Sigmoid colon (tissue), 6 donors: ENCODE measurements at regions not wholly inside any gene's neighbourhood (a gene's known extent, or its start where the extent isn't known, plus 50 kb on each side); places are given as distances from the start of the nearest gene placed in this dataset.

Experiments
- DNase-seq: peaks from one replicate; pipeline ENCODE4 v3.0.0-alpha.2; 2019
- H3K27ac ChIP-seq, 4 donors: fragments of 200-600 bp; sonication (generic); one replicate each; pipeline ENCODE4 v1.5.1; 2016 to 2019; ENCODE audit warnings: mild to moderate bottlenecking in 1 of 4
- H3K27me3 ChIP-seq, 3 donors: fragments of 200-600 bp; sonication (generic); one replicate each; pipeline ENCODE4 v1.5.1; 2019; ENCODE audit warnings: mild to moderate bottlenecking in 1 of 3
- H3K36me3 ChIP-seq, 4 donors: fragments of 200-600 bp; sonication (generic); one replicate each; pipeline ENCODE4 v1.5.1; 2016 to 2019
- H3K4me1 ChIP-seq, 4 donors: fragments of 200-600 bp; sonication (generic); one replicate each; pipeline ENCODE4 v1.5.1; 2017 to 2019
- H3K4me3 ChIP-seq, 4 donors: fragments of 200-600 bp; sonication (generic); one replicate each; pipeline ENCODE4 v1.5.1; 2017 to 2019; ENCODE audit warnings: mild to moderate bottlenecking in 2 of 4, moderate library complexity in 1 of 4
- H3K9me3 ChIP-seq, 4 donors: fragments of 200-600 bp in 3 of 4; sonication (generic) in 3 of 4; one replicate each; pipeline versions ENCODE4 v1.5.1 to v1.6.1; 2013 to 2019
- CTCF ChIP-seq, 4 experiments: fragments of 450-650 bp in 3 of 4; fragments of 200-600 bp in 1 of 4; IDR thresholded peaks; one replicate each; pipeline ENCODE4 v1.5.1; 2016 to 2019; ENCODE audit warnings: antibody characterized with exemption in 4 of 4, mild to moderate bottlenecking in 3 of 4, moderate library complexity in 2 of 4
- EP300 ChIP-seq, 4 donors: sonication (generic); formaldehyde crosslinking; IDR thresholded peaks; one replicate each; pipeline ENCODE4 v1.6.1; 2017; ENCODE audit warnings: antibody characterized with exemption in 4 of 4
- POLR2A ChIP-seq, 2 donors: fragments of 450-650 bp; IDR thresholded peaks; one replicate each; pipeline ENCODE4 v1.6.1; 2016; ENCODE audit warnings: antibody characterized with exemption in 2 of 2, mild to moderate bottlenecking in 2 of 2, moderate library complexity in 2 of 2
- POLR2AphosphoS5 ChIP-seq, 4 donors: sonication (generic); formaldehyde crosslinking; IDR thresholded peaks; one replicate each; pipeline ENCODE4 v1.6.1; 2017; ENCODE audit warnings: antibody characterized with exemption in 4 of 4
- WGBS, 2 donors: extraction: QIAGEN DNeasy Blood & Tissue Kit; methylation state at CpG; one replicate each; pipeline ENCODE4 v1.1.7; 2013; 5-methylcytosine and 5-hydroxymethylcytosine counted together
- intact Hi-C: fragments of 100-400 bp; cut with DNase I; formaldehyde crosslinking; loops from one replicate; pipeline ENCODE4 v1.15.1; 2023
- donor health status: healthy with polysubstance abuse.
- donor health status: healthy.

DNA sequence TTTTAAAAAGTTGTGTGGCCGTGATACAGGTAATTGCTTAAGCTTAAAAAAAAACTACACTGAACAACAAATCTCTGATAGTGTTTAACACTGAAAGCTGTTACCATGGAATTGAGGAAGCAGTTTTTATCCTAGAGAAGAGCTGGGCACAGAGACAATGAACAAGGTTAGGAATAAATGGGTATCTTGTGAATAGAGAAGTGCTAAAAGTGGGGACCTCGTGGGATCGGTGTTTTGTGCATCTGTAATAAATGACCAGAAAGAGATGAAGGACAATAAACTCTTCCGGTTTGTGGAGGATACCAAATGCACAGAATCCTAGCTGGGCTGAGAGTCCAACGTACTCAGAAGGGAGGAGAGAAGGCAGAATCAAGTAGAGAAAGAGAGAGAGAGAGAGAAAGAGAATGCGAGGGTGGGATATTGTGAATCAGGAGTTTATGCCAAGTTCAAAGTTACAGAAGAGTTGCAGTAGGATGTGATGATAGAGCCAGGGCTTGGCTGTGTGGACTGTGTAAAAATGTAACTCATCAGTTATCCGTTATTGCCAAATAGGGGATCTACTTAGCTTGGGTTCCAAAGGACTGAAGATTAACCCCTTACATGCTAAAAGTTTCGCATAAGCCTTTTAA lies 148.9 kb downstream of the IL20RB start:
- WGBS, 2 donors = 42 to 54% methylated on average over 8 of the region's 8 CpGs

GRCh38 chr3:137108699-137109440 lies 151.1 kb downstream of the IL20RB start:
- H3K27ac ChIP-seq = no peak overlapping the region
- peaks cover 0 to 7% (median 3%) of the 10 kb centered on the region in 4 donors for H3K4me1 ChIP-seq
- H3K4me3 ChIP-seq = no peak overlapping the region
- intact Hi-C loops = loop anchor here (10.0 kb wide), 1 partner anchor 866 kb away; no protein-coding TSS in a partner anchor
- H3K36me3 ChIP-seq = no peaks in the 10 kb centered on the region
- 73 to 76% methylated on average over 8 of the region's 8 CpGs for WGBS, 2 donors
- H3K9me3 ChIP-seq = no peaks in the 10 kb centered on the region
- DNase-seq = no peak
- H3K27me3 ChIP-seq = no peaks in the 10 kb centered on the region
- TF ChIP-seq EP300 (IDR thresholded peaks at IDR 0.05) (no peak), POLR2AphosphoS5 (IDR thresholded peaks at IDR 0.05) (no peak), CTCF (IDR thresholded peaks at IDR 0.05) (no peak), POLR2A (IDR thresholded peaks at IDR 0.05) (no peak)

More for the DNA sequence above, 148.9 kb downstream of the IL20RB start:
- no peak for DNase-seq
- intact Hi-C loops = loop anchor here (10.0 kb wide), 1 partner anchor 868 kb away; no protein-coding TSS in a partner anchor
- Histone ChIP-seq H3K36me3 (no peaks in the 10 kb centered on the region), H3K4me3 (no peak overlapping the region), H3K9me3 (no peaks in the 10 kb centered on the region), H3K27me3 (no peaks in the 10 kb centered on the region), H3K27ac (no peak overlapping the region), H3K4me1 (peaks cover 0 to 7% (median 3%) of the 10 kb centered on the region in 4 donors)
- TF ChIP-seq POLR2AphosphoS5 (IDR thresholded peaks at IDR 0.05) = no peak
- no peak for TF ChIP-seq POLR2A (IDR thresholded peaks at IDR 0.05)
- TF ChIP-seq CTCF (IDR thresholded peaks at IDR 0.05) = no peak
- TF ChIP-seq EP300 (IDR thresholded peaks at IDR 0.05) = no peak

DNA sequence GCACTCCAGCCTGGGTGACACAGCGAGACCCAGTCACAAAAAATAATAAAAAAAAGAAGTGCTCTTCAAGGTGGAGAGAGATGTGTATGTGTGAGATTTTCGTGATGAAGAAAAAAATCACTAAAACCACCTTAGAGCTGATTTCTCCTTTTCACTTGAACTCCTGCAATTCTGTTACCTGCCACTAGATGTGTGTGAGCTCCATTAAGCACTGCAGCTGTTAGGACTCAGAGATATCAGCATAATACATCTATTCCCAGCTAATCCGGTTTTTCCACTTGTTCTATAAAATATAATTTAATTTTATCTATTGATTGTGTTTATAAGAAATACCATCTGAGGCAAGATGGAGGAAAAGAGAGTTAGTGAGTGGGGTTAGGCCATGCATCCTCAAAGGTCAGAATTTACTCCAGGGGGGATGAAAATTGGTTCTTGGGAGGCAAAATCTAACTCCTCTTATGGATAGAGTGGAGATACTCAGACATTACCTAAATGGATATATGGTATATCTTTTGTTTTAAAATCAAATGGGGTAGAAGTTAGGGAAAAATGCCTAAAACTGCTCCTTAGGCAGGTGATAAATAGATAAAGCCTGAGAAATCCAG lies 152.7 kb downstream of the IL20RB start:
- intact Hi-C loops = no loop called here
- no peak overlapping the region for H3K4me3 ChIP-seq
- WGBS, 2 donors = 21 to 29% methylated on average over 3 of the region's 3 CpGs
- H3K4me1 ChIP-seq = peaks cover 0 to 6% (median 2%) of the 10 kb centered on the region in 4 donors
- no peak for TF ChIP-seq EP300 (IDR thresholded peaks at IDR 0.05)
- TF ChIP-seq CTCF (IDR thresholded peaks at IDR 0.05) = peak; percentile 7 to 74 (median 55)
- no peak for TF ChIP-seq POLR2AphosphoS5 (IDR thresholded peaks at IDR 0.05)
- TF ChIP-seq POLR2A (IDR thresholded peaks at IDR 0.05) = no peak
- DNase-seq = no peak
- H3K27ac ChIP-seq = no peak overlapping the region
- H3K9me3 ChIP-seq = no peaks in the 10 kb centered on the region
- H3K27me3 ChIP-seq = no peaks in the 10 kb centered on the region
- no peaks in the 10 kb centered on the region for H3K36me3 ChIP-seq

DNA sequence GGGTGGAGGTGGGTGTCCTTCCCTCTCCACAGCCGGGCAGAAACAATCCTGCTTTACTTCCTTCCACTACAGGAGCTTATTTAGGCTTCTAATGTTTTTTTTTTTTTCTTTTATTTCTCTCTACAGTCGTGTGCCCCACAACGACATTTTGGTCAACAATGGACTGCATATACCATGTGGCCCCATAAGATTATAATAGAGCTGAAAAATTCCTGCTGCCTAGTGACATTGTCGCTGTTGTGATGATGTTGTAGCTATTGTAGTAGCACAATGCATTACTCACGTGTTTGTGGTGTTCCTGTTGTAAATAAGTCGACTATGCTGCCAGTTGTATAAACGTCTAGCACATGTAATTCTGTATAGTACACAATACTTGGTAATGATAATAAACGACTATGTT lies 153.7 kb downstream of the IL20RB start:
- 65 to 72% methylated on average over 8 of the region's 8 CpGs for WGBS, 2 donors
- intact Hi-C loops = no loop called here
- H3K4me1 ChIP-seq = peaks cover 0 to 6% (median 0%) of the 10 kb centered on the region in 4 donors

More for the DNA sequence above, 153.7 kb downstream of the IL20RB start:
- Histone ChIP-seq H3K27ac (no peak overlapping the region), H3K4me3 (no peak overlapping the region), H3K36me3 (no peaks in the 10 kb centered on the region), H3K27me3 (no peaks in the 10 kb centered on the region), H3K9me3 (no peaks in the 10 kb centered on the region)
- DNase-seq = no peak
- TF ChIP-seq POLR2A (IDR thresholded peaks at IDR 0.05) (no peak), POLR2AphosphoS5 (IDR thresholded peaks at IDR 0.05) (no peak), EP300 (IDR thresholded peaks at IDR 0.05) (no peak), CTCF (IDR thresholded peaks at IDR 0.05) (no peak)
